Colon (tissue), 2 donors: ENCODE measurements at regions not wholly inside any gene's neighbourhood (a gene's known extent, or its start where the extent isn't known, plus 50 kb on each side); places are given as distances from the start of the nearest gene placed in this dataset.

Source experiments
- FAIRE-seq: peaks from 2 replicates; lab custom pipeline; 2012; peaks lifted over from hg19 to GRCh38; lab: Jason Lieb, UNC
- donor health status: control.
- donor health status: control.

GRCh38 chr2:239688122-239688681 is 287.4 kb upstream of the HDAC4 start:
- no peak for FAIRE-seq

GRCh38 chr2:239687441-239687840 is 286.6 kb upstream of the HDAC4 start:
- FAIRE-seq = no peak

- FAIRE-seq = no peak
These were observed 285.1 kb upstream of the HDAC4 start for GRCh38 chr2:239685965-239686364.

- no peak for FAIRE-seq
These were observed 284.7 kb upstream of the HDAC4 start for GRCh38 chr2:239685556-239685955.

- no peak for FAIRE-seq
These were observed 284.2 kb upstream of the HDAC4 start for GRCh38 chr2:239684996-239685395.

- FAIRE-seq = no peak
These were observed 283.5 kb upstream of the HDAC4 start for GRCh38 chr2:239684271-239684810.

- FAIRE-seq = no peak
These were observed 281.7 kb upstream of the HDAC4 start for GRCh38 chr2:239682518-239682917.

- FAIRE-seq = no peak
These were observed 278.9 kb upstream of the HDAC4 start for GRCh38 chr2:239679755-239680154.

- no peak for FAIRE-seq
These were observed 278.0 kb upstream of the HDAC4 start for GRCh38 chr2:239678666-239679296.

- no peak for FAIRE-seq
These were observed 277.3 kb upstream of the HDAC4 start for GRCh38 chr2:239678186-239678490.

GRCh38 chr2:239677453-239678185 is 276.8 kb upstream of the HDAC4 start:
- no peak for FAIRE-seq

- FAIRE-seq = no peak
These were observed 276.1 kb upstream of the HDAC4 start for GRCh38 chr2:239676716-239677452.

GRCh38 chr2:239675826-239676715 is 275.3 kb upstream of the HDAC4 start:
- FAIRE-seq = no peak

- no peak for FAIRE-seq
These were observed 274.4 kb upstream of the HDAC4 start for GRCh38 chr2:239674981-239675825.

- FAIRE-seq = no peak
These were observed 273.5 kb upstream of the HDAC4 start for GRCh38 chr2:239674101-239674980.

GRCh38 chr2:239673641-239674040 is 272.8 kb upstream of the HDAC4 start:
- FAIRE-seq = no peak

GRCh38 chr2:239671916-239672849 is 271.4 kb upstream of the HDAC4 start:
- FAIRE-seq = no peak

- FAIRE-seq = no peak
These were observed 270.7 kb upstream of the HDAC4 start for GRCh38 chr2:239671471-239671870.
